ENCODE measurements at regions not wholly inside any gene's neighbourhood (a gene's known extent, or its start where the extent isn't known, plus 50 kb on each side); places are given as distances from the start of the nearest gene placed in this dataset.

GRCh38 chr1:78236716-78237115, 190.9 kb downstream of the GIPC2 start:
- H3K79me2 ChIP-seq (ENCODE audit: low read depth): no peaks in the 10 kb centered on the region
- H3K9me2 ChIP-seq (ENCODE audit: insufficient read depth): no peaks in the 10 kb centered on the region
- H3K4me2 ChIP-seq: peak overlapping the region; percentile 58
- peaks cover 24% of the 10 kb centered on the region for H3K4me1 ChIP-seq (replicated peaks; ENCODE audit: insufficient read depth)
- CTCF ChIA-PET: no interaction called here
- H3K4me3 ChIP-seq: no peak overlapping the region
- no peak for DNase-seq
- no peaks in the 10 kb centered on the region for H3K36me3 ChIP-seq (ENCODE audit: low read depth)
- peaks cover 9% of the 10 kb centered on the region; the same call in 1 of the 2 replicates for H3K9me3 ChIP-seq (ENCODE audit: insufficient read depth, low read depth)
- H2AFZ ChIP-seq: no peak overlapping the region
- POLR2A ChIA-PET (ENCODE audit: unreplicated experiment): no interaction called here
- BruUV-seq (replicated peaks): no TSS peak
- TF ChIP-seq EZH2 (IDR thresholded peaks at IDR 0.05; ENCODE audit: low read depth): no peak
- TF ChIP-seq CTCF (conservative IDR thresholded peaks at IDR 0.05): no peak
- H3K27ac ChIP-seq: peak overlapping the region; percentile 75
- intact Hi-C loops (cut with micrococcal nuclease; ENCODE audit: unreplicated experiment): no loop called here
- H4K20me1 ChIP-seq (ENCODE audit: insufficient read depth): no peaks in the 10 kb centered on the region
- peaks cover 21% of the 10 kb centered on the region for H3F3A ChIP-seq (ENCODE audit: insufficient read depth, low read depth)
- H3K27me3 ChIP-seq (ENCODE audit: insufficient read depth, low read depth): no peaks in the 10 kb centered on the region

- Histone ChIP-seq H3K4me2 (peak overlapping the region; percentile 58), H3K27ac (peak overlapping the region; percentile 75), H3K4me3 (no peak overlapping the region; the same call in 1 of the 2 replicates), H3K4me1 (replicated peaks; ENCODE audit: insufficient read depth) (peaks cover 24% of the 10 kb centered on the region), H3K36me3 (ENCODE audit: low read depth) (no peaks in the 10 kb centered on the region), H3K9me2 (ENCODE audit: insufficient read depth) (no peaks in the 10 kb centered on the region), H3K9me3 (ENCODE audit: insufficient read depth, low read depth) (peaks cover 9% of the 10 kb centered on the region; the same call in 1 of the 2 replicates), H3K27me3 (ENCODE audit: insufficient read depth, low read depth) (no peaks in the 10 kb centered on the region), H3F3A (ENCODE audit: insufficient read depth, low read depth) (peaks cover 21% of the 10 kb centered on the region), H3K79me2 (ENCODE audit: low read depth) (no peaks in the 10 kb centered on the region), H4K20me1 (ENCODE audit: insufficient read depth) (no peaks in the 10 kb centered on the region), H2AFZ (peak overlapping the region; percentile 21; the same call in 1 of the 2 replicates)
- BruUV-seq (replicated peaks): no TSS peak
- ChIA-PET CTCF (interaction anchor here (0.7 kb wide), 1 partner anchor 363 kb away, joined by 8 read pairs; no protein-coding TSS in a partner anchor), POLR2A (ENCODE audit: unreplicated experiment) (interaction anchor here (0.7 kb wide), 1 partner anchor 383 kb away, joined by 21 read pairs; the partner anchor contains the start of gene IFI44L)
- intact Hi-C loops (cut with micrococcal nuclease; ENCODE audit: unreplicated experiment): no loop called here
- DNase-seq: peak; percentile 60 to 97
- TF ChIP-seq CTCF (conservative IDR thresholded peaks at IDR 0.05) (no peak), EZH2 (IDR thresholded peaks at IDR 0.05; ENCODE audit: low read depth) (no peak)
Observed at GRCh38 chr1:78237364-78237916, 191.7 kb downstream of the GIPC2 start.

- no peak overlapping the region for H2AFZ ChIP-seq
- TF ChIP-seq EZH2 (IDR thresholded peaks at IDR 0.05; ENCODE audit: low read depth) (no peak), CTCF (conservative IDR thresholded peaks at IDR 0.05) (no peak)
- CTCF ChIA-PET: no interaction called here
- no peaks in the 10 kb centered on the region for H3K79me2 ChIP-seq (ENCODE audit: low read depth)
- no peaks in the 10 kb centered on the region for H3K36me3 ChIP-seq (ENCODE audit: low read depth)
- intact Hi-C loops (cut with micrococcal nuclease; ENCODE audit: unreplicated experiment): no loop called here
- peaks cover 24% of the 10 kb centered on the region for H3K4me1 ChIP-seq (replicated peaks; ENCODE audit: insufficient read depth)
- no peaks in the 10 kb centered on the region for H4K20me1 ChIP-seq (ENCODE audit: insufficient read depth)
- POLR2A ChIA-PET (ENCODE audit: unreplicated experiment): no interaction called here
- no TSS peak for BruUV-seq (replicated peaks)
- DNase-seq: no peak
- H3K4me2 ChIP-seq: no peak overlapping the region
- no peak overlapping the region for H3K4me3 ChIP-seq
- H3F3A ChIP-seq (ENCODE audit: insufficient read depth, low read depth): peaks cover 21% of the 10 kb centered on the region
- no peaks in the 10 kb centered on the region for H3K27me3 ChIP-seq (ENCODE audit: insufficient read depth, low read depth)
- no peak overlapping the region for H3K27ac ChIP-seq
- peaks cover 5% of the 10 kb centered on the region; the same call in 1 of the 2 replicates for H3K9me3 ChIP-seq (ENCODE audit: insufficient read depth, low read depth)
- H3K9me2 ChIP-seq (ENCODE audit: insufficient read depth): no peaks in the 10 kb centered on the region
Observed at GRCh38 chr1:78240191-78240590, 194.4 kb downstream of the GIPC2 start.

All from PC-9 (cell line).